ENCODE measurements at regions not wholly inside any gene's neighbourhood (a gene's known extent, or its start where the extent isn't known, plus 50 kb on each side); places are given as distances from the start of the nearest gene placed in this dataset.

DNA sequence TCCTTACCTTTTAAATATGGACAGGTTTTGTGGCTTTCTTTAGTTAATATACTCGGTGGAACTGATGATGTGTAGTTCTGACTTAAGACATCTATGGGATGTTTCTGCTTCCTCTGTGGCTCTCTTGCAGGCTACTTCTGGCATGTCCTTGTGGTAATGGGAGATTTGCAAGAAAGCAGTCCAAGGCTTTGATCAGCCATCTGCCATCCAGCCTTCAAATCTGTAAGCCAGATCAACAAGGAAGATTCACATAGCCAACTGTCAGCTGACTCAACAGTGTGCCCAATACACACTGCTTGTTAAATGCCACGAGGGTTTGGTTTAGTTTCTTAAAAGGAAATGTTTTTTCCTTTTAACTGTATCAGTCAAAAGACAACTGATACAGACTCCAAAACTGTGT lies 722.2 kb upstream of the CHRM3 start:
- Histone ChIP-seq H3K4me2 (ENCODE audit: insufficient read depth, low read length) (no peak overlapping the region), H3K27ac (ENCODE audit: extremely low read depth, low read depth, low read length) (no peak overlapping the region), H2AFZ (ENCODE audit: low read depth, low read length) (no peak overlapping the region), H3K4me1 (replicated peaks in 1 of 2; ENCODE audit: control insufficient read depth in 2 of 2, insufficient read depth in 2 of 2, low read length in 2 of 2) (no peaks in the 10 kb centered on the region), H3K27me3 (ENCODE audit: control insufficient read depth in 2 of 2, insufficient read depth in 2 of 2, low read length in 2 of 2) (no peaks in the 10 kb centered on the region), H3K9ac (ENCODE audit: insufficient read depth in 1 of 2, low read depth in 2 of 2, low read length in 2 of 2) (no peak overlapping the region), H3K36me3 (ENCODE audit: control insufficient read depth, insufficient read depth, low read length) (no peaks in the 10 kb centered on the region), H3K4me3 (no peak overlapping the region), H3K9me3 (replicated peaks; ENCODE audit: control insufficient read depth, insufficient read depth, low read depth, low read length) (no peaks in the 10 kb centered on the region; the same call in 1 of the 2 replicates), H4K20me1 (replicated peaks; ENCODE audit: control insufficient read depth, insufficient read depth, low read length) (no peaks in the 10 kb centered on the region), H3K79me2 (ENCODE audit: control insufficient read depth, insufficient read depth, low read length) (no peaks in the 10 kb centered on the region), H3K9me1 (ENCODE audit: control insufficient read depth, insufficient read depth, low read length) (no peaks in the 10 kb centered on the region)
- BruUV-seq (replicated peaks): no TSS peak
- intact Hi-C loops (cut with micrococcal nuclease): no loop called here
- WGBS (ENCODE audit: insufficient coverage, low coverage, missing lambda C conversion rate): 0% methylated on average over 2 of the region's 2 CpGs
- in situ Hi-C loops (cut with MboI): no loop called here
- DNase-seq (ENCODE audit: extremely low read depth in 1 of 4, low spot score in 3 of 4) (no peak), FAIRE-seq (no peak), ATAC-seq (no peak)
- POLR2A ChIA-PET: no interaction called here
- CTCF ChIA-PET (ENCODE audit: low intra/inter-chr PET ratio): no interaction called here
- no peak for TF ChIP-seq ATF6 (CRISPR knock-in tag; IDR thresholded peaks at IDR 0.05)

DNA sequence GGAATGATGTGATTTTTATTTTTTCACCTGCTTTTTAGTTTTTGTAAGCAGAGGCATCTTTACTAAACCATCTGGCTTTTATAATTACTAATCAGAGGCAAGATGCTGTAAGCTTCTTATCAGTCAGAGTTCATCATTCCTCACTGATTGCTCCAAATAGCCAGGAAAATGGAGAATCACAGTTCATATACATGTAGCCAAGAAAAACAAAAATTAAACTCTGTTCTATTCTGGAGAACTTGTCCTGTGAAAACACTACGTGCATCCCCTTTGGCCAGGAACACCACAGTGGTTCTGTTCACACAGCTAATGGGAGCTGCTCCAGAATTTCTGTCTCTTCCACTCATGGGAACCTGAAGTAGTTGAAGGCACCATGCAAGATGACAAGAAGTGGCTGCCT lies 725.5 kb upstream of the CHRM3 start:
- WGBS (ENCODE audit: insufficient coverage, low coverage, missing lambda C conversion rate): 0% methylated on average over 1 of the region's 1 CpG
- Histone ChIP-seq H3K4me3 (no peak overlapping the region), H3K9ac (ENCODE audit: insufficient read depth in 1 of 2, low read depth in 2 of 2, low read length in 2 of 2) (no peak overlapping the region), H3K9me3 (replicated peaks; ENCODE audit: control insufficient read depth, insufficient read depth, low read depth, low read length) (no peaks in the 10 kb centered on the region; the same call in 1 of the 2 replicates), H3K79me2 (ENCODE audit: control insufficient read depth, insufficient read depth, low read length) (no peaks in the 10 kb centered on the region), H3K4me2 (ENCODE audit: insufficient read depth, low read length) (no peak overlapping the region), H4K20me1 (replicated peaks; ENCODE audit: control insufficient read depth, insufficient read depth, low read length) (no peaks in the 10 kb centered on the region), H3K27me3 (ENCODE audit: control insufficient read depth in 2 of 2, insufficient read depth in 2 of 2, low read length in 2 of 2) (no peaks in the 10 kb centered on the region), H3K36me3 (ENCODE audit: control insufficient read depth, insufficient read depth, low read length) (no peaks in the 10 kb centered on the region), H3K9me1 (ENCODE audit: control insufficient read depth, insufficient read depth, low read length) (no peaks in the 10 kb centered on the region), H2AFZ (ENCODE audit: low read depth, low read length) (no peak overlapping the region), H3K27ac (ENCODE audit: extremely low read depth, low read depth, low read length) (no peak overlapping the region), H3K4me1 (replicated peaks in 1 of 2; ENCODE audit: control insufficient read depth in 2 of 2, insufficient read depth in 2 of 2, low read length in 2 of 2) (no peaks in the 10 kb centered on the region)
- FAIRE-seq: no peak
- ATAC-seq: no peak
- in situ Hi-C loops (cut with MboI) (no loop called here), intact Hi-C loops (cut with micrococcal nuclease) (no loop called here)
- no peak for DNase-seq (ENCODE audit: extremely low read depth in 1 of 4, low spot score in 3 of 4)
- ChIA-PET CTCF (ENCODE audit: low intra/inter-chr PET ratio) (no interaction called here), POLR2A (no interaction called here)
- no TSS peak for BruUV-seq (replicated peaks)
- TF ChIP-seq CEBPZ (IDR thresholded peaks at IDR 0.05; ENCODE audit: borderline replicate concordance, low read depth, low read length): no peak
- no peak for TF ChIP-seq HDAC3 (IDR thresholded peaks at IDR 0.05; ENCODE audit: borderline replicate concordance, partially characterized antibody)
- TF ChIP-seq E2F3 (CRISPR knock-in tag; IDR thresholded peaks at IDR 0.05): no peak
- no peak for TF ChIP-seq COPS2 (conservative IDR thresholded peaks at IDR 0.05)
- no peak for TF ChIP-seq RBFOX2 (IDR thresholded peaks at IDR 0.05; ENCODE audit: low read depth, low read length)
- TF ChIP-seq, protein P1, sequence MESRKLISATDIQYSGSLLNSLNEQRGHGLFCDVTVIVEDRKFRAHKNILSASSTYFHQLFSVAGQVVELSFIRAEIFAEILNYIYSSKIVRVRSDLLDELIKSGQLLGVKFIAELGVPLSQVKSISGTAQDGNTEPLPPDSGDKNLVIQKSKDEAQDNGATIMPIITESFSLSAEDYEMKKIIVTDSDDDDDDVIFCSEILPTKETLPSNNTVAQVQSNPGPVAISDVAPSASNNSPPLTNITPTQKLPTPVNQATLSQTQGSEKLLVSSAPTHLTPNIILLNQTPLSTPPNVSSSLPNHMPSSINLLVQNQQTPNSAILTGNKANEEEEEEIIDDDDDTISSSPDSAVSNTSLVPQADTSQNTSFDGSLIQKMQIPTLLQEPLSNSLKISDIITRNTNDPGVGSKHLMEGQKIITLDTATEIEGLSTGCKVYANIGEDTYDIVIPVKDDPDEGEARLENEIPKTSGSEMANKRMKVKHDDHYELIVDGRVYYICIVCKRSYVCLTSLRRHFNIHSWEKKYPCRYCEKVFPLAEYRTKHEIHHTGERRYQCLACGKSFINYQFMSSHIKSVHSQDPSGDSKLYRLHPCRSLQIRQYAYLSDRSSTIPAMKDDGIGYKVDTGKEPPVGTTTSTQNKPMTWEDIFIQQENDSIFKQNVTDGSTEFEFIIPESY (CRISPR knock-in tag; IDR thresholded peaks at IDR 0.05): no peak
- TF ChIP-seq KDM1A (IDR thresholded peaks at IDR 0.05): no peak
- no peak for TF ChIP-seq KHSRP (IDR thresholded peaks at IDR 0.05)
- no peak for TF ChIP-seq SMARCB1 (IDR thresholded peaks at IDR 0.05; ENCODE audit: insufficient read length, low read depth)

All from K562 (cell line).